HCT116 (cell line): ENCODE measurements at regions not wholly inside any gene's neighbourhood (a gene's known extent, or its start where the extent isn't known, plus 50 kb on each side); places are given as distances from the start of the nearest gene placed in this dataset.

Source experiments
- ATAC-seq: fragments of 200-7000 bp; cut with Tn5 transposase; 2 replicates; pipeline ENCODE4 v1.9.1; 2020; ENCODE audit warnings: mild to moderate bottlenecking, moderate library complexity
- BruUV-seq: library from RNA; stranded (reverse); fragments of 400-500 nt; replicated peaks from 2 replicates; lab custom pipeline; 2021; lab: Mats Ljungman, UMichigan
- CTCF ChIA-PET: fragments of 300-600 bp; sonication (Branson Sonifier 250); formaldehyde crosslinking; loops from one replicate; lab custom pipeline; 2021; ENCODE audit warnings: antibody characterized with exemption; lab: Charles Lee
- POLR2A ChIA-PET: fragments of 300-600, 350-600 bp; sonication (Branson Sonifier 250); formaldehyde crosslinking; loops from one replicate; lab custom pipeline; 2021; ENCODE audit warnings: antibody characterized with exemption; lab: Charles Lee
- RAD21 ChIA-PET, 2 experiments: fragments of 300-600 bp; sonication (Branson Sonifier 250); formaldehyde crosslinking; loops; one replicate each; lab custom pipeline; 2023; ENCODE audit warnings: low total read pairs in 2 of 2; ENCODE audit not compliant: uncharacterized antibody in 2 of 2, unreplicated experiment in 2 of 2, low non-redundant PET in 1 of 2; lab: Charles Lee
- DNase-seq: peaks from one replicate; pipeline ENCODE4 v3.0.0-alpha.2; 2010; ENCODE audit warnings: low read depth, low spot score
- H2AFZ ChIP-seq: fragments of 200-600 bp; shearing (Covaris generic), sonication (generic); 2 replicates; pipeline ENCODE4 v1.6.1; 2017; ENCODE audit warnings: low read depth, mixed run types, mixed read lengths, antibody characterized with exemption, low read length; ENCODE audit not compliant: poor library complexity, severe bottlenecking
- H3K27ac ChIP-seq: 2 replicates; pipeline ENCODE4 v1.5.1; 2012; ENCODE audit warnings: low read depth, low read length
- H3K27me3 ChIP-seq: fragments of 200-600 bp; sonication (generic); 2 replicates; pipeline ENCODE4 v1.6.1; 2016; ENCODE audit warnings: mixed run types, low read length, mixed read lengths; ENCODE audit not compliant: insufficient read depth
- H3K36me3 ChIP-seq, 2 experiments: fragments of 200-500 bp in 1 of 2; fragments of 200-600 bp in 1 of 2; sonication (Bioruptor generic) in 1 of 2; sonication (generic) in 1 of 2; 2 replicates each; pipeline versions ENCODE4 v1.5.1 to v1.6.1; 2014 to 2016; ENCODE audit warnings: low read length in 2 of 2, inconsistent platforms in 1 of 2, mixed read lengths in 1 of 2, mixed run types in 1 of 2; ENCODE audit not compliant: insufficient read depth in 2 of 2, control insufficient read depth in 1 of 2
- H3K4me1 ChIP-seq, 2 experiments: fragments of 200-600 bp in 1 of 2; sonication (generic) in 1 of 2; 2 replicates each; pipeline versions ENCODE4 v1.5.1 to v1.6.1; 2012 to 2017; ENCODE audit warnings: low read length in 2 of 2, inconsistent platforms in 1 of 2, mild to moderate bottlenecking in 1 of 2, mixed read lengths in 1 of 2, mixed run types in 1 of 2, moderate library complexity in 1 of 2; ENCODE audit not compliant: insufficient read depth in 2 of 2, control insufficient read depth in 1 of 2
- H3K4me2 ChIP-seq: fragments of 200-600 bp; sonication (generic); 2 replicates; pipeline ENCODE4 v1.6.1; 2017; ENCODE audit warnings: mixed run types, low read length, mixed read lengths
- H3K4me3 ChIP-seq, 2 experiments: fragments of 200-600 bp in 1 of 2; sonication (generic) in 1 of 2; replicated peaks in 1 of 2; 2 replicates each; pipeline ENCODE4 v1.5.1; 2011 to 2016; ENCODE audit warnings: low read length in 2 of 2, control low read depth in 1 of 2, low read depth in 1 of 2, mild to moderate bottlenecking in 1 of 2, mixed read lengths in 1 of 2, mixed run types in 1 of 2
- H3K79me2 ChIP-seq: fragments of 200-600 bp; sonication (generic); 2 replicates; pipeline ENCODE4 v1.6.1; 2017; ENCODE audit warnings: mild to moderate bottlenecking, mixed run types, low read length, moderate library complexity, mixed read lengths; ENCODE audit not compliant: insufficient read depth
- H3K9ac ChIP-seq: fragments of 200-600 bp; sonication (generic); 2 replicates; pipeline ENCODE4 v1.6.1; 2016; ENCODE audit warnings: low read length, mixed read lengths
- H3K9me2 ChIP-seq: fragments of 200-600 bp; sonication (generic), shearing (Covaris generic); 2 replicates; pipeline ENCODE4 v1.6.1; 2017; ENCODE audit warnings: mixed run types, mild to moderate bottlenecking, moderate library complexity; ENCODE audit not compliant: insufficient read depth
- H3K9me3 ChIP-seq, 2 experiments: fragments of 200-500 bp in 1 of 2; fragments of 200-600 bp in 1 of 2; sonication (Bioruptor generic) in 1 of 2; sonication (generic) in 1 of 2; 2 replicates each; pipeline ENCODE4 v1.6.1; 2014 to 2017; ENCODE audit warnings: low read length in 2 of 2, mixed read lengths in 2 of 2, inconsistent platforms in 1 of 2, low read depth in 1 of 2, mild to moderate bottlenecking in 1 of 2, mixed run types in 1 of 2, moderate library complexity in 1 of 2; ENCODE audit not compliant: control insufficient read depth in 1 of 2, insufficient read depth in 1 of 2
- H4K20me1 ChIP-seq: fragments of 200-600 bp; sonication (generic), shearing (Covaris generic); 2 replicates; pipeline ENCODE4 v1.6.1; 2017; ENCODE audit warnings: mixed run types, mild to moderate bottlenecking, moderate library complexity; ENCODE audit not compliant: insufficient read depth
- ATF3 ChIP-seq: IDR thresholded peaks from 2 replicates; pipeline ENCODE4 v1.6.1; 2012
- CEBPB ChIP-seq: IDR thresholded peaks from 2 replicates; pipeline ENCODE4 v1.6.1; 2012; ENCODE audit warnings: low read depth
- EGR1 ChIP-seq: IDR thresholded peaks from 2 replicates; pipeline ENCODE4 v1.6.1; 2012; ENCODE audit warnings: low read depth
- ELF1 ChIP-seq: IDR thresholded peaks from 2 replicates; pipeline ENCODE4 v1.6.1; 2012; ENCODE audit warnings: low read depth, borderline replicate concordance
- FOSL1 ChIP-seq: IDR thresholded peaks from 2 replicates; pipeline ENCODE4 v1.6.1; 2012; ENCODE audit warnings: low read depth
- JUND ChIP-seq: IDR thresholded peaks from 2 replicates; pipeline ENCODE4 v1.6.1; 2012
- REST ChIP-seq: IDR thresholded peaks from 2 replicates; pipeline ENCODE4 v1.6.1; 2012; ENCODE audit warnings: low read depth
- SP1 ChIP-seq: IDR thresholded peaks from 2 replicates; pipeline ENCODE4 v1.6.1; 2012; ENCODE audit warnings: low read depth
- ZNF274 ChIP-seq: fragments of 200-500 bp; sonication (Bioruptor generic); IDR thresholded peaks from 2 replicates; pipeline ENCODE4 v1.6.1; 2014; ENCODE audit warnings: mild to moderate bottlenecking, low read depth, low read length, inconsistent platforms
- intact Hi-C: fragments of 100-400 bp; cut with micrococcal nuclease; formaldehyde crosslinking; loops from 2 replicates; pipeline ENCODE4 v1.10.0; 2022

- TF ChIP-seq REST, result no peak
- no peak for TF ChIP-seq ZNF274
- TF ChIP-seq FOSL1, result no peak
- TF ChIP-seq, all 23 proteins: peak for 0
Measured at GRCh38 chr3:110391640-110392395, 679.8 kb upstream of the NECTIN3 start (continued).

GRCh38 chr3:110393941-110394340 lies 677.7 kb upstream of the NECTIN3 start:
- H3K9me3 ChIP-seq, result no peaks in the 10 kb centered on the region
- no peaks in the 10 kb centered on the region for H3K36me3 ChIP-seq
- H4K20me1 ChIP-seq, result no peaks in the 10 kb centered on the region
- peaks cover 0 to 2% of the 10 kb centered on the region in 2 experiments; a peak in 1 of 4 replicates for H3K4me1 ChIP-seq
- no peak for ATAC-seq
- H3K79me2 ChIP-seq, result no peaks in the 10 kb centered on the region
- no peaks in the 10 kb centered on the region for H3K9me2 ChIP-seq
- H3K9ac ChIP-seq, result no peak overlapping the region
- no peaks in the 10 kb centered on the region for H3K27me3 ChIP-seq
- intact Hi-C loops, result no loop called here
- DNase-seq, result no peak
- RAD21 ChIA-PET, result no interaction called here
- no peak overlapping the region for H2AFZ ChIP-seq
- CTCF ChIA-PET, result no interaction called here
- no peak overlapping the region for H3K4me3 ChIP-seq
- no peak overlapping the region for H3K4me2 ChIP-seq
- TF ChIP-seq ELF1 (no peak), EGR1 (no peak), CEBPB (no peak), REST (no peak), JUND (no peak), ATF3 (no peak), SP1 (no peak)
- TF ChIP-seq, all 23 proteins: peak for 0
- BruUV-seq, result no TSS peak
- POLR2A ChIA-PET, result no interaction called here
- no peak overlapping the region for H3K27ac ChIP-seq
